Adrenal gland (tissue), 9 donors: ENCODE measurements at regions not wholly inside any gene's neighbourhood (a gene's known extent, or its start where the extent isn't known, plus 50 kb on each side); places are given as distances from the start of the nearest gene placed in this dataset.

ENCODE experiments used
- DNase-seq, 7 donors: peaks; one replicate each; pipeline ENCODE4 v3.0.0-alpha.2; 2019 to 2020
- H3K27ac ChIP-seq, 5 donors: fragments of 200-600 bp; sonication (generic) in 4 of 5; 1 replicate in 3 of 5; 2 replicates in 2 of 5; pipeline versions ENCODE4 v1.5.1 to v1.8.0; 2016 to 2020; ENCODE audit warnings: mild to moderate bottlenecking in 1 of 5
- H3K27me3 ChIP-seq: fragments of 200-600 bp; 2 replicates; pipeline ENCODE4 v1.8.0; 2021
- H3K36me3 ChIP-seq, 2 donors: fragments of 200-600 bp; replicated peaks in 1 of 2; 1 replicate in 1 of 2; 2 replicates in 1 of 2; pipeline versions ENCODE4 v1.5.1 to v1.8.0; 2018 to 2022
- H3K4me1 ChIP-seq, 2 donors: fragments of 200-600 bp; replicated peaks in 1 of 2; 1 replicate in 1 of 2; 2 replicates in 1 of 2; pipeline versions ENCODE4 v1.5.1 to v1.8.0; 2018 to 2021
- H3K4me3 ChIP-seq, 4 donors: fragments of 200-600 bp; sonication (generic) in 3 of 4; one replicate each; pipeline ENCODE4 v1.5.1; 2016 to 2018
- H3K9me3 ChIP-seq, 3 donors: fragments of 200-600 bp; sonication (generic) in 1 of 3; replicated peaks in 1 of 3; 1 replicate in 2 of 3; 2 replicates in 1 of 3; pipeline versions ENCODE4 v1.5.1 to v1.8.0; 2016 to 2021
- POLR2A ChIP-seq, 2 donors: fragments of 450-650 bp; IDR thresholded peaks; one replicate each; pipeline ENCODE4 v1.6.1; 2017; ENCODE audit warnings: antibody characterized with exemption in 2 of 2, mild to moderate bottlenecking in 2 of 2, moderate library complexity in 1 of 2
- WGBS, 4 donors: extraction: QIAGEN DNeasy Blood & Tissue Kit in 2 of 4; methylation state at CpG; one replicate each; pipeline versions ENCODE4 v1.1.5 to v1.1.7; 2013 to 2017; 5-methylcytosine and 5-hydroxymethylcytosine counted together
- intact Hi-C, 2 donors: fragments of 100-400 bp; cut with DNase I; formaldehyde crosslinking; loops; one replicate each; pipeline versions ENCODE4 v1.14.1 to v1.15.0; 2022 to 2023
- TF ChIP-seq, protein P1 (sequence below), 6 experiments: fragments of 450-650 bp in 4 of 6; fragments of 200-600 bp in 2 of 6; sonication (generic) in 1 of 6; IDR thresholded peaks; 1 replicate in 5 of 6; 2 replicates in 1 of 6; pipeline versions ENCODE4 v1.5.1 to v1.8.0; 2016 to 2021; ENCODE audit warnings: antibody characterized with exemption in 6 of 6, mild to moderate bottlenecking in 2 of 6, moderate library complexity in 1 of 6
- donor health status: healthy with polysubstance abuse.
- donor health status: Bipolar disorder and iron deficiency.
- donor health status: DM: yes; HTN: yes; CAD: no.
- donor health status: DM: no; HTN: no; CAD: no.
- donor health status: DM: no; HTN: no; CAD: no.

DNA sequence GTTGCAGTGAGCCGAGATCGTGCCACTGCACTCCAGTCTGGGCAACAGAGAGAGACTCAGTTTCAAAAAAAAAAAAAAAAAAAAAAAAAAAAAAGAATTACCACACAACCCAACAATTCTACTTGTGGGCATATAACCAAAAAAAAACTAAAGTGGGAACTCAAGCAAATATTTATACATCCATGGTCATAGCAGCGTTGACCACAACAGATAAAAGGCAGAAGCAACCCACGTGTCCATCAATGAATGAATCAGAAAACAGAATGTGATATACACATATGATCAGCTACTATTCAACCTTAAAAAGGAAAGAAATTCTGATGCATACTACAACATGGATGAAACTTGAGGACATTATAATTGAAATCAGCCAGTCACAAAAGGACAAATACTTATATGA lies 179.3 kb upstream of the NEBL start:
- H3K9me3 ChIP-seq = no peaks in the 10 kb centered on the region
- no peaks in the 10 kb centered on the region for H3K27me3 ChIP-seq
- H3K4me1 ChIP-seq = no peaks in the 10 kb centered on the region
- intact Hi-C loops = no loop called here
- H3K4me3 ChIP-seq = no peak overlapping the region
- H3K27ac ChIP-seq = no peak overlapping the region
- no peak for TF ChIP-seq POLR2A (IDR thresholded peaks at IDR 0.05)
- TF ChIP-seq, protein P1, sequence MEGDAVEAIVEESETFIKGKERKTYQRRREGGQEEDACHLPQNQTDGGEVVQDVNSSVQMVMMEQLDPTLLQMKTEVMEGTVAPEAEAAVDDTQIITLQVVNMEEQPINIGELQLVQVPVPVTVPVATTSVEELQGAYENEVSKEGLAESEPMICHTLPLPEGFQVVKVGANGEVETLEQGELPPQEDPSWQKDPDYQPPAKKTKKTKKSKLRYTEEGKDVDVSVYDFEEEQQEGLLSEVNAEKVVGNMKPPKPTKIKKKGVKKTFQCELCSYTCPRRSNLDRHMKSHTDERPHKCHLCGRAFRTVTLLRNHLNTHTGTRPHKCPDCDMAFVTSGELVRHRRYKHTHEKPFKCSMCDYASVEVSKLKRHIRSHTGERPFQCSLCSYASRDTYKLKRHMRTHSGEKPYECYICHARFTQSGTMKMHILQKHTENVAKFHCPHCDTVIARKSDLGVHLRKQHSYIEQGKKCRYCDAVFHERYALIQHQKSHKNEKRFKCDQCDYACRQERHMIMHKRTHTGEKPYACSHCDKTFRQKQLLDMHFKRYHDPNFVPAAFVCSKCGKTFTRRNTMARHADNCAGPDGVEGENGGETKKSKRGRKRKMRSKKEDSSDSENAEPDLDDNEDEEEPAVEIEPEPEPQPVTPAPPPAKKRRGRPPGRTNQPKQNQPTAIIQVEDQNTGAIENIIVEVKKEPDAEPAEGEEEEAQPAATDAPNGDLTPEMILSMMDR (IDR thresholded peaks at IDR 0.05) = no peak
- no peak for DNase-seq
- H3K36me3 ChIP-seq = no peaks in the 10 kb centered on the region
- 92 to 93% (median 92%) methylated on average over 4 of the region's 4 CpGs for WGBS, 4 donors

DNA sequence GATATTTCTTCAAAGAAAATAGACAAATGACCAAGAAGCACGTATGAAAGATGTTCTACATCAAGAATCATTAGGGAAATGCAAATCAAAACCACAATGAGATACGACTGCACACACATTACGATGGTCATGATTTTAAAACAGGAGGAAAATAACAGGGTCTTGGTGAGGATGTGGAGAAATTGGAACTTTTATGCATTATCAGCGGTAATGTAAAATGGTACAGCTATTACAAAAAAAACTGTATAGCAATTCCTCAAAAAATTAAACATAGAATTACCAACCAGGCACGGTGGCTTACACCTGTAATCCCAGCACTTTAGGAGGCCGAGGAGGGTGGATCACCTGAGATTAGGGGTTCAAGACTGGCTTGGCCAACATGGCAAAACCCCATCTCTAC lies 178.8 kb upstream of the NEBL start:
- H3K4me3 ChIP-seq = no peak overlapping the region
- DNase-seq = no peak
- TF ChIP-seq, protein P1 (IDR thresholded peaks at IDR 0.05) = no peak
- TF ChIP-seq POLR2A (IDR thresholded peaks at IDR 0.05) = no peak
- H3K27ac ChIP-seq = no peak overlapping the region
- 85 to 90% (median 89%) methylated on average over 6 of the region's 6 CpGs for WGBS, 4 donors
- H3K9me3 ChIP-seq = no peaks in the 10 kb centered on the region
- no peaks in the 10 kb centered on the region for H3K4me1 ChIP-seq
- no peaks in the 10 kb centered on the region for H3K27me3 ChIP-seq
- H3K36me3 ChIP-seq = no peaks in the 10 kb centered on the region
- intact Hi-C loops = no loop called here

DNA sequence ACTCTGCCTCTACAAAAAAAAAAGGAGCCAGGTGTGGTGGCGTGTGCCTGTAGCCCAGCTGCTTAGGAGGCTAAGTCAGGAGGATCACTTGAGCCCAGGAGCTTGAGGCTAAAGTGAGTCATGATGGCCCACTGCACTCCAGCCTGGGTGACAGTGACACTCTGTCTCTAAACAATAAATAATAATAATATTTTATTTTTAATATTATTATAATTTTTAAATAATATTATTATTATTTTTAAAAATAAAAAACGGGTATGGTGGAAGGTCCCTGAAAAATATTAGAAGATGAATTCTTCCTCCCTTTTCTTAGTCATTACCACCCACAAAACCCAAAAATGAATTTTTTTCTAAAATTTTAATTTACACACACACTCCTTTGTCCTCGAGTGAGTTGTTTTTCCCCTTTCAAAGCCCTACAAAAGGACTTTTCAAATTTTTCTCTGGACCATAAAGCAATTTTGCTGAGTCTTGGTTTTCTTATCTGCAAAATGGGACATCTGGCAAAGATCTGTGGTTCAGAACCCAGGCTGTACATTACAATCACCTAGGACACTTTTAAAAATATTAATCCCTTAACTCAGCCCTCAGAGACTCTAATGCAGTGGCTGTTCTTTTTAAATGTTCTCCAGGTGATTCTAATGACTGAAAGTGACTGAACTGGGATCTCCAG lies 174.0 kb upstream of the NEBL start:
- Histone ChIP-seq H3K27me3 (no peaks in the 10 kb centered on the region), H3K9me3 (no peaks in the 10 kb centered on the region), H3K4me3 (no peak overlapping the region), H3K4me1 (no peaks in the 10 kb centered on the region), H3K27ac (no peak overlapping the region), H3K36me3 (no peaks in the 10 kb centered on the region)
- 73 to 80% (median 77%) methylated on average over 3 of the region's 3 CpGs for WGBS, 4 donors
- intact Hi-C loops = no loop called here
- no peak for DNase-seq
- TF ChIP-seq, protein P1 (IDR thresholded peaks at IDR 0.05) = no peak
- no peak for TF ChIP-seq POLR2A (IDR thresholded peaks at IDR 0.05)

DNA sequence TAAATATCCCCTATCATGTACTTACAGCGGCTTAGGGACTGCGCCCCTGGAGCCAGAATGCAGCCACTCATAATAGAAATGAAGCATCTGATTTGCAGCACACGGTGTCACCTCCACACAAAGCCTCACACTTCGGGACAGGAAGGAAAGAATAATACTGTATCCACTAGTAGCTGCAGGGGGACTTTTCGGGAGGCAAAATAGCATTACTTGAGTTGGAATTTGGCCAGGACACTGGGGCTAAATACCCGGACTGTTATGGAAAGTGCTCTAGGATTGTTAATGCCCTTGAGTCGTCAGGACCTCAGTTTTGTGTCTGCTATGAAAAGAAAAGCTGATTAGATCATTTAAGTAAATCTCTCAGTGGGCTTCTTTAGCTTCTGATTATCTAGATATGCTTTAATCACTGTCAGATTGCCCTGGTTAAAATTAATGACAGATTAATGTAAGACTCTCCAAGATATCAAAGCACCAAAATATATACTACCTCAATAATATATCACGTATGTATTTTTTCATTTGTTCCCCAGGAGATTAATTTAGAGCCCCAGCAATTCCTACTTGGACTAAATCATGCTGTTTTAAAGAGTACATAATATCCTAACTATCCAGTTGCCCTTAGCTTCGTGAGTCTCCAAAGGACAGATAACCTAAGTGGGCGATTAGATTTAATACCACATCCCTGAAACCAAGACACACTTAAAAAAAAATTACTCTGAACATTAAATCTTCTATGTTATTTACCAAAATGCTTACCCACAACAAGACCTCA lies 173.0 kb upstream of the NEBL start:
- Histone ChIP-seq H3K9me3 (no peaks in the 10 kb centered on the region), H3K27me3 (no peaks in the 10 kb centered on the region), H3K36me3 (no peaks in the 10 kb centered on the region), H3K27ac (no peak overlapping the region), H3K4me3 (no peak overlapping the region), H3K4me1 (no peaks in the 10 kb centered on the region)
- no peak for TF ChIP-seq POLR2A (IDR thresholded peaks at IDR 0.05)
- TF ChIP-seq, protein P1 (IDR thresholded peaks at IDR 0.05) = no peak
- intact Hi-C loops = no loop called here
- DNase-seq = no peak
- WGBS, 4 donors = 58 to 67% (median 62%) methylated on average over 10 of the region's 10 CpGs
